OCI-LY7 (cell line): ENCODE measurements at regions not wholly inside any gene's neighbourhood (a gene's known extent, or its start where the extent isn't known, plus 50 kb on each side); places are given as distances from the start of the nearest gene placed in this dataset.

Experiments used
- BruUV-seq: library from RNA; stranded (reverse); fragments of 400-500 nt; replicated peaks from 2 replicates; lab custom pipeline; 2021; lab: Mats Ljungman, UMichigan
- CTCF ChIA-PET: fragments of 300-600 bp; sonication (Branson Sonifier 250); formaldehyde crosslinking; loops from one replicate; lab custom pipeline; 2022; ENCODE audit warnings: antibody characterized with exemption; ENCODE audit not compliant: unreplicated experiment; lab: Charles Lee
- POLR2A ChIA-PET: fragments of 300-600 bp; sonication (Branson Sonifier 250); formaldehyde crosslinking; loops from one replicate; lab custom pipeline; 2022; ENCODE audit warnings: antibody characterized with exemption; lab: Charles Lee
- DNase-seq: peaks from one replicate; pipeline ENCODE4 v3.0.0-alpha.2; 2015; ENCODE audit warnings: low spot score
- H2AFZ ChIP-seq: fragments of 200-600 bp; sonication (generic), shearing (Covaris generic); 2 replicates; pipeline ENCODE4 v1.6.1; 2014; ENCODE audit warnings: mild to moderate bottlenecking, antibody characterized with exemption, low read length, moderate library complexity
- H3K27ac ChIP-seq: fragments of 200-600 bp; sonication (generic); 2 replicates; pipeline ENCODE4 v1.5.1; 2014; ENCODE audit warnings: mixed run types, low read depth, mild to moderate bottlenecking, moderate library complexity, low read length, inconsistent platforms; ENCODE audit not compliant: poor library complexity, severe bottlenecking
- H3K36me3 ChIP-seq: fragments of 200-600 bp; sonication (generic); 2 replicates; pipeline ENCODE4 v1.6.1; 2014; ENCODE audit warnings: mild to moderate bottlenecking, antibody characterized with exemption, low read length, moderate library complexity, mixed read lengths; ENCODE audit not compliant: insufficient read depth
- H3K4me1 ChIP-seq: fragments of 200-600 bp; sonication (generic); 2 replicates; pipeline ENCODE4 v1.5.1; 2014; ENCODE audit warnings: mild to moderate bottlenecking, low read length; ENCODE audit not compliant: insufficient read depth, poor library complexity, severe bottlenecking
- H3K4me2 ChIP-seq: fragments of 200-600 bp; sonication (generic); 2 replicates; pipeline ENCODE4 v1.6.1; 2014; ENCODE audit warnings: mild to moderate bottlenecking, low read length
- H3K4me3 ChIP-seq: fragments of 200-600 bp; sonication (generic); 2 replicates; pipeline ENCODE4 v1.5.1; 2014; ENCODE audit warnings: mild to moderate bottlenecking, low read depth, low read length; ENCODE audit not compliant: poor library complexity, severe bottlenecking
- H3K79me2 ChIP-seq: fragments of 200-600 bp; sonication (generic); 2 replicates; pipeline ENCODE4 v1.6.1; 2016; ENCODE audit warnings: low read depth, mild to moderate bottlenecking, low read length, moderate library complexity, mixed read lengths; ENCODE audit not compliant: insufficient read depth
- H3K9me2 ChIP-seq: fragments of 200-600 bp; sonication (generic); 2 replicates; pipeline ENCODE4 v1.6.1; 2016; ENCODE audit warnings: mild to moderate bottlenecking, low read length, mixed read lengths; ENCODE audit not compliant: insufficient read depth
- H3K9me3 ChIP-seq: fragments of 200-600 bp; sonication (generic); 2 replicates; pipeline ENCODE4 v1.6.1; 2014; ENCODE audit warnings: mild to moderate bottlenecking, mixed run types, low read length, mixed read lengths
- H4K20me1 ChIP-seq: fragments of 200-600 bp; sonication (generic); 2 replicates; pipeline ENCODE4 v1.6.1; 2014; ENCODE audit warnings: mild to moderate bottlenecking, antibody characterized with exemption, low read length, moderate library complexity, mixed read lengths; ENCODE audit not compliant: insufficient read depth
- CTCF ChIP-seq: fragments of 200-600 bp; sonication (generic); conservative IDR thresholded peaks from 2 replicates; pipeline ENCODE4 v1.5.1; 2014; ENCODE audit warnings: mild to moderate bottlenecking, antibody characterized with exemption, low read length, moderate library complexity, mixed read lengths
- EZH2phosphoT487 ChIP-seq: fragments of 200-600 bp; sonication (generic); IDR thresholded peaks from 2 replicates; pipeline ENCODE4 v1.6.1; 2018; ENCODE audit warnings: low read depth, borderline replicate concordance, mild to moderate bottlenecking, mixed run types, antibody characterized with exemption, low read length, moderate library complexity, mixed read lengths
- intact Hi-C: fragments of 100-400 bp; cut with micrococcal nuclease; formaldehyde crosslinking; loops from one replicate; pipeline ENCODE4 v1.10.0; 2022; ENCODE audit not compliant: unreplicated experiment

GRCh38 chr17:79148584-79148983, 74.0 kb downstream of the ENGASE start:
- H3K9me3 ChIP-seq, result no peaks in the 10 kb centered on the region
- H4K20me1 ChIP-seq, result no peaks in the 10 kb centered on the region
- DNase-seq, result no peak
- H2AFZ ChIP-seq, result no peak overlapping the region
- POLR2A ChIA-PET, result no interaction called here
- H3K27ac ChIP-seq, result no peak overlapping the region
- BruUV-seq, result no TSS peak
- H3K9me2 ChIP-seq, result no peaks in the 10 kb centered on the region
- no peak overlapping the region for H3K4me2 ChIP-seq
- TF ChIP-seq CTCF (no peak), EZH2phosphoT487 (no peak)
- H3K4me1 ChIP-seq, result no peaks in the 10 kb centered on the region
- no peaks in the 10 kb centered on the region for H3K36me3 ChIP-seq
- H3K79me2 ChIP-seq, result no peaks in the 10 kb centered on the region
- no peak overlapping the region for H3K4me3 ChIP-seq
- intact Hi-C loops, result no loop called here
- CTCF ChIA-PET, result no interaction called here

- no TSS peak for BruUV-seq
- no peaks in the 10 kb centered on the region for H3K9me2 ChIP-seq
- H3K4me1 ChIP-seq, result no peaks in the 10 kb centered on the region
- no peak for DNase-seq
- no peak overlapping the region for H3K4me2 ChIP-seq
- intact Hi-C loops, result no loop called here
- ChIA-PET POLR2A (no interaction called here), CTCF (no interaction called here)
- no peaks in the 10 kb centered on the region for H3K79me2 ChIP-seq
- H3K4me3 ChIP-seq, result no peak overlapping the region
- no peaks in the 10 kb centered on the region for H3K9me3 ChIP-seq
- H3K27ac ChIP-seq, result no peak overlapping the region
- H3K36me3 ChIP-seq, result no peaks in the 10 kb centered on the region
- TF ChIP-seq CTCF (no peak), EZH2phosphoT487 (no peak)
- H4K20me1 ChIP-seq, result no peaks in the 10 kb centered on the region
- no peak overlapping the region for H2AFZ ChIP-seq
These were observed 73.3 kb downstream of the ENGASE start for GRCh38 chr17:79147746-79148506.

GRCh38 chr17:79146562-79146961, 71.9 kb downstream of the ENGASE start:
- H3K36me3 ChIP-seq, result no peaks in the 10 kb centered on the region
- no peak overlapping the region for H3K27ac ChIP-seq
- H2AFZ ChIP-seq, result no peak overlapping the region
- CTCF ChIA-PET, result no interaction called here
- TF ChIP-seq EZH2phosphoT487 (no peak), CTCF (no peak)
- no peak overlapping the region for H3K4me3 ChIP-seq
- H4K20me1 ChIP-seq, result no peaks in the 10 kb centered on the region
- POLR2A ChIA-PET, result no interaction called here
- intact Hi-C loops, result no loop called here
- no peak overlapping the region for H3K4me2 ChIP-seq
- no TSS peak for BruUV-seq
- no peak for DNase-seq
- H3K9me3 ChIP-seq, result no peaks in the 10 kb centered on the region
- no peaks in the 10 kb centered on the region for H3K9me2 ChIP-seq
- H3K4me1 ChIP-seq, result no peaks in the 10 kb centered on the region
- H3K79me2 ChIP-seq, result no peaks in the 10 kb centered on the region
